GM12878 (cell line): ENCODE measurements at regions not wholly inside any gene's neighbourhood (a gene's known extent, or its start where the extent isn't known, plus 50 kb on each side); places are given as distances from the start of the nearest gene placed in this dataset.

Experiments used
- ATAC-seq: fragments of 200-7000 bp; cut with Tn5 transposase; 3 replicates; pipeline ENCODE4 v1.9.1; 2020; ENCODE audit warnings: mild to moderate bottlenecking, moderate library complexity
- BruUV-seq: library from RNA; stranded (reverse); fragments of 400-500 nt; replicated peaks from 2 replicates; lab custom pipeline; 2021; lab: Mats Ljungman, UMichigan
- CTCF ChIA-PET: fragments of 300-600 bp; sonication (Branson Sonifier 250); formaldehyde crosslinking; extraction: SDS; loops from one replicate; lab custom pipeline; 2021; ENCODE audit warnings: inconsistent platforms; lab: Yijun Ruan, JAX
- POLR2A ChIA-PET: fragments of 350-600 bp; formaldehyde crosslinking; extraction: SDS; loops from one replicate; lab custom pipeline; 2021; ENCODE audit warnings: inconsistent platforms; lab: Charles Lee
- RAD21 ChIA-PET: fragments of 300-600 bp; sonication (Branson Sonifier 250); formaldehyde crosslinking; loops from one replicate; lab custom pipeline; 2023; ENCODE audit warnings: antibody characterized with exemption; ENCODE audit not compliant: unreplicated experiment; lab: Charles Lee
- SMC1A ChIA-PET: fragments of 300-600 bp; sonication (Branson Sonifier 250); formaldehyde crosslinking; loops from one replicate; lab custom pipeline; 2023; ENCODE audit not compliant: unreplicated experiment, uncharacterized antibody; lab: Charles Lee
- DNase-seq: peaks from one replicate; pipeline ENCODE4 v3.0.0-alpha.2; 2011; ENCODE audit warnings: low read depth, low spot score
- FAIRE-seq: peaks from 3 replicates; lab custom pipeline; 2011; peaks lifted over from hg19 to GRCh38; lab: Jason Lieb, UNC
- H2AFZ ChIP-seq: 2 replicates; pipeline ENCODE4 v1.6.0; 2011; ENCODE audit warnings: low read depth, low read length, control low read depth; ENCODE audit not compliant: control insufficient read depth
- H3K27ac ChIP-seq: 2 replicates; pipeline ENCODE4 v1.5.1; 2011; ENCODE audit warnings: control low read depth; ENCODE audit not compliant: control insufficient read depth, insufficient read depth
- H3K27me3 ChIP-seq, 2 experiments: replicated peaks in 1 of 2; 2 replicates each; pipeline versions ENCODE4 v1.6.0 to v1.6.1; 2011; ENCODE audit warnings: low read length in 1 of 2; ENCODE audit not compliant: control insufficient read depth in 2 of 2, insufficient read depth in 2 of 2
- H3K36me3 ChIP-seq, 2 experiments: 2 replicates each; pipeline ENCODE4 v1.5.1; 2011; ENCODE audit warnings: low read length in 1 of 2; ENCODE audit not compliant: control insufficient read depth in 2 of 2, insufficient read depth in 2 of 2
- H3K4me1 ChIP-seq: 2 replicates; pipeline ENCODE4 v1.6.1; 2011; ENCODE audit warnings: mild to moderate bottlenecking, low read length, moderate library complexity, mixed read lengths; ENCODE audit not compliant: control insufficient read depth, insufficient read depth
- H3K4me2 ChIP-seq: 2 replicates; pipeline ENCODE4 v1.6.0; 2011; ENCODE audit warnings: control low read depth; ENCODE audit not compliant: control insufficient read depth, insufficient read depth
- H3K4me3 ChIP-seq: fragments of 200-600 bp; sonication (generic); 2 replicates; pipeline ENCODE4 v1.5.1; 2016
- H3K79me2 ChIP-seq: 2 replicates; pipeline ENCODE4 v1.6.0; 2011; ENCODE audit warnings: low read length; ENCODE audit not compliant: control insufficient read depth, insufficient read depth
- H3K9ac ChIP-seq: 2 replicates; pipeline ENCODE4 v1.8.0; 2011; ENCODE audit warnings: low read length, control low read depth, mixed read lengths; ENCODE audit not compliant: control insufficient read depth, insufficient read depth
- H3K9me3 ChIP-seq: replicated peaks from 3 replicates; pipeline ENCODE4 v1.5.1; 2011; ENCODE audit warnings: mild to moderate bottlenecking, low read length; ENCODE audit not compliant: control insufficient read depth, insufficient read depth
- H4K20me1 ChIP-seq: 2 replicates; pipeline ENCODE4 v1.6.0; 2011; ENCODE audit not compliant: control insufficient read depth, insufficient read depth
- ATF3 ChIP-seq: IDR thresholded peaks from 2 replicates; pipeline ENCODE4 v1.6.1; 2011; ENCODE audit warnings: low read depth, mild to moderate bottlenecking, low read length, moderate library complexity, borderline replicate concordance; ENCODE audit errors: extremely low read depth
- E4F1 ChIP-seq: fragments of 450-650 bp; IDR thresholded peaks from 2 replicates; pipeline ENCODE4 v1.6.1; 2018; ENCODE audit warnings: borderline replicate concordance, mild to moderate bottlenecking; ENCODE audit not compliant: partially characterized antibody
- EED ChIP-seq: sonication (generic); IDR thresholded peaks from 2 replicates; pipeline ENCODE4 v1.6.1; 2016; ENCODE audit warnings: antibody characterized with exemption, low read depth
- FOS ChIP-seq: IDR thresholded peaks from 3 replicates; pipeline ENCODE4 v1.6.1; 2011; ENCODE audit warnings: borderline replicate concordance; ENCODE audit not compliant: insufficient read length; ENCODE audit errors: extremely low read depth
- MYC ChIP-seq: IDR thresholded peaks from 2 replicates; pipeline ENCODE4 v1.6.1; 2011; ENCODE audit warnings: mild to moderate bottlenecking, low read length, moderate library complexity, inconsistent platforms; ENCODE audit not compliant: insufficient read depth, insufficient replicate concordance, insufficient read length, severe bottlenecking
- NFYA ChIP-seq: IDR thresholded peaks from 2 replicates; pipeline ENCODE4 v1.6.1; 2011; ENCODE audit warnings: low read depth, mild to moderate bottlenecking, low read length, improper control_type of control experiment, borderline replicate concordance
- POLR2AphosphoS5 ChIP-seq: IDR thresholded peaks from 2 replicates; pipeline ENCODE4 v1.6.1; 2011; ENCODE audit warnings: mild to moderate bottlenecking, low read length, inconsistent platforms
- RUNX3 ChIP-seq: IDR thresholded peaks from 2 replicates; pipeline ENCODE4 v1.6.1; 2012; ENCODE audit warnings: low read length, inconsistent platforms
- SMARCA5 ChIP-seq: fragments of 450-650 bp; IDR thresholded peaks from 2 replicates; pipeline ENCODE4 v1.6.1; 2017; ENCODE audit warnings: mild to moderate bottlenecking
- SMC3 ChIP-seq: IDR thresholded peaks from 2 replicates; pipeline ENCODE4 v1.6.1; 2011; ENCODE audit warnings: low read length, improper control_type of control experiment, borderline replicate concordance
- TBL1XR1 ChIP-seq: IDR thresholded peaks from 2 replicates; pipeline ENCODE4 v1.6.1; 2012; ENCODE audit warnings: low read depth, low read length, improper control_type of control experiment
- TCF12 ChIP-seq: IDR thresholded peaks from 2 replicates; pipeline ENCODE4 v1.6.1; 2011; ENCODE audit warnings: low read depth, mild to moderate bottlenecking, low read length
- ZNF687 ChIP-seq: fragments of 450-650 bp; IDR thresholded peaks from 2 replicates; pipeline ENCODE4 v1.6.1; 2017; ENCODE audit warnings: mild to moderate bottlenecking, moderate library complexity
- ZZZ3 ChIP-seq: IDR thresholded peaks from 2 replicates; pipeline ENCODE4 v1.6.1; 2011; ENCODE audit warnings: low read depth; ENCODE audit not compliant: control insufficient read depth, insufficient read length
- WGBS: methylation state at CpG from one replicate; pipeline ENCODE4 v1.1.6; 2016; ENCODE audit warnings: low lambda C conversion rate; ENCODE audit not compliant: insufficient replicate concordance, insufficient coverage; ENCODE audit errors: missing lambda C conversion rate; 5-methylcytosine and 5-hydroxymethylcytosine counted together
- in situ Hi-C: fragments of 300-500 bp; cut with MboI; formaldehyde crosslinking; loops from 9 replicates; pipeline ENCODE4 v1.14.3; 2018; ENCODE audit warnings: mixed read lengths
- intact Hi-C: fragments of 100-400 bp; cut with micrococcal nuclease; formaldehyde crosslinking; loops from one replicate; pipeline ENCODE4 v1.14.2; 2022; ENCODE audit not compliant: unreplicated experiment

- SMC1A ChIA-PET = interaction anchor here (1.2 kb wide), 1 partner anchor 91 kb away, joined by 3 read pairs; no protein-coding TSS in a partner anchor
- intact Hi-C loops (no loop called here), in situ Hi-C loops (no loop called here)
- TF ChIP-seq RUNX3 (peak; percentile 75), POLR2AphosphoS5 (no peak), NFYA (no peak), MYC (no peak), ZZZ3 (no peak), EED (no peak), SMC3 (no peak), FOS (no peak), TCF12 (0 out of 2 replicates have a peak, but pooled peaks have one; percentile 41), ZNF687 (no peak), E4F1 (no peak), SMARCA5 (no peak), TBL1XR1 (no peak), ATF3 (no peak)
- no peak overlapping the region for H2AFZ ChIP-seq
- RAD21 ChIA-PET = no interaction called here
- no peak for DNase-seq
- H3K27ac ChIP-seq = no peak overlapping the region
- ATAC-seq = no peak; the same call in 2 of the 3 replicates
- CTCF ChIA-PET = no interaction called here
- H3K9ac ChIP-seq = no peak overlapping the region
- H3K4me3 ChIP-seq = no peak overlapping the region
- 64% methylated on average over 2 of the region's 2 CpGs for WGBS
- no TSS peak for BruUV-seq
- POLR2A ChIA-PET = interaction anchor here (0.7 kb wide), 1 partner anchor 55 kb away, joined by 4 read pairs; no protein-coding TSS in a partner anchor
- no peak overlapping the region for H3K4me2 ChIP-seq
- H4K20me1 ChIP-seq = no peaks in the 10 kb centered on the region
- H3K9me3 ChIP-seq = no peaks in the 10 kb centered on the region; the same call in 1 of the 3 replicates
- H3K27me3 ChIP-seq = no peaks in the 10 kb centered on the region; a peak in 1 of 4 replicates
- H3K36me3 ChIP-seq = no peaks in the 10 kb centered on the region
- FAIRE-seq = no peak
- no peaks in the 10 kb centered on the region for H3K79me2 ChIP-seq
- H3K4me1 ChIP-seq = peaks cover 4% of the 10 kb centered on the region; the same call in 1 of the 2 replicates
These were observed 419.9 kb downstream of the NTRK2 start for GRCh38 chr9:85089188-85089969.
